Myocyte (in vitro differentiated cells): ENCODE measurements at regions not wholly inside any gene's neighbourhood (a gene's known extent, or its start where the extent isn't known, plus 50 kb on each side); places are given as distances from the start of the nearest gene placed in this dataset.

Experiments
- DNase-seq: peaks from one replicate; pipeline ENCODE4 v3.0.0-alpha.2; 2012; ENCODE audit warnings: low read depth

- DNase-seq, result no peak
These were observed 127.5 kb downstream of the SS18 start for GRCh38 chr18:25962919-25963318.

DNA sequence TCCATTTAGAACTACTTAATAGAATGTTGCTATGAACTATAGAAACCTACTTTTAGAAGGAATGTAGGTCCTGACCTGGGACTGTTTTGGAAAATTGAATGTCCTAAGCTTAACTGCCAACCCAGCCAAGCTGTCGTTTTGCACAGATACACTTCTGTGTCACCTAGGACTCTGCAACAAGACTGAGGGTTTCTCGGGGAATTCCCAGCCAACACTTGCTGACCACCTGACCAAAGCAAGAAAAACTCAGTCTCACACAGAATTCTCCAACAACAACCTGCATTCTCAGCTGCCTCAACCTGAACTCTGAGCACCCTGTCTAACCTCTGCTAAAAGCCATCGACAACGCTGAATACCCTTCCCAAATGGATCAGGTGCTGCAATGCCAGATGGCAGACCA, 128.2 kb downstream of the SS18 start:
- DNase-seq, result no peak

- DNase-seq, result no peak
These were observed 133.4 kb downstream of the SS18 start for GRCh38 chr18:25957017-25957416.

DNA sequence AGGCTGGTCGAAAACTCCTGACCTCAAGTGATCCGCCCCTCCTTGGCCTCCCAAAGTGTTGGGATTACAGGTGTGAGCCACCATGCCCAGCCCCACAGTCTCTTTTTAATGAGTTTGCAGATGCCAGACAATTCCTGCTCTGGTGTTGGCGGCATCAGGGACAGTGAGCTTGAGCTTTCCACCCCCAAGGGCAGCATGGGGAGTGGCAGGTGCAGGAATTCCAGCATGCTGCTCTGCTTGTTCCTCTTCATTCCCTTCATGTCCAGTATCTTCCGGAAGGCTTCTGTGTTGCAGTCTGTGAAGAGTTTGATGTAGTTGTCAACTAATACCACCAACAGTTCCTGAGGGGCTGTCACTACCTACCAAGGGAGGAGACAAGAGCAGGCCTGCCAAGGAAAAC, 137.3 kb downstream of the SS18 start:
- DNase-seq, result no peak

- no peak for DNase-seq
These were observed 140.1 kb downstream of the SS18 start for GRCh38 chr18:25950321-25950720.

- DNase-seq, result no peak
These were observed 143.9 kb downstream of the SS18 start for GRCh38 chr18:25946540-25946939.

DNA sequence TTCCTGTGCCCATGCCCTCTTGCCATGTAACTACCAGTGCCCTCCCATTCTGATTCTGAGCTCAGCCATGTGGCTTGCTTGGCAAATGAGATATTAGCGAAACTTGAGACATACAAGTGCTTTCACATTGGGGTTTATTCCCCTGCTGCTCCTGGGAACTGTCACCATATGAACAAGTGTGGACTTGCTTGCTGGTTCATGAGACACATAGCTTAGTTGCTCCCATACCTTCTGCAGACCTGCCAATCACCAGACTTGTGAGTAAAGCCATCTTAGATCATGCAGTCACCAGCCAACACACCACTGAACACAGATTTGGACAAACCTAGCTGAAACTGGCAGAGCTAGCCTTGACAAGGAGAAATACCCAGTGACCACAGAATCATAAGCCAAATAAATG, 155.1 kb downstream of the SS18 start:
- no peak for DNase-seq

DNA sequence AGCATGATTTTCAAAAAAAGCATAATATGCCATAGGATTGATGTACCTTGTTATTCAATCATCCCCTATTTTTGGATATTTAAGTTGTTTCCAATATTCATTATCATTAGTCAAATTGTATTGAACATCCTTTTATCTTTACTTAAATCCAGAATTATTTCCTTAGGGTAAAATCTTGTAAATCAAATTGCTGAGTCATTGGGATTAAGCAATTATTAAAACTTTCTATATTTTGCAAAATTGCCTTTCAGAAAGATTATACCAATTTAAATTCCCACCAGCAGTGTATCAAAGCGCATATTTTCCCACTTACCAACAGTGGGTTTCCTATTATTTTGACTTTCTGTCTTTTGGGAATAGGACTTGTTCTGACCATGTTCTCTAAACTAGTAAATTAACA, 159.3 kb downstream of the SS18 start:
- DNase-seq, result no peak

DNA sequence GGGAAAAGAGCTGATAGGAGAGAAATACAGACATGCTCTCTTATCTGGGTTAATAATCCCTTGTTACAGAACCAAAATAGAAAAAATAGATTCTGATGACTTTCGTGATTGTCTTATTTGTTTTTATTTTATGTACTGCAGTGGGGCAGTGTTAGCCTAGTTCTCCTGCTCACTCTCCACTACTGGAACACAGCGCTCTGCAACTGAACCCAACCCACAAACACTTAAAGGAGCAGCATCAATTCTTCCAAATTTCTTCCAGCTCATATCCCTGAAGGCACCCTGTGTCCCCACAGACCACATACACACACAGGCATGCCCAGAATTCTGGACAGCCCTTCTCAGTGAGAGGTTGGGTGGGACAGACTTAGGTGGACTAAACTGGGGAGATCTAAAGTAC, 160.6 kb downstream of the SS18 start:
- no peak for DNase-seq

DNA sequence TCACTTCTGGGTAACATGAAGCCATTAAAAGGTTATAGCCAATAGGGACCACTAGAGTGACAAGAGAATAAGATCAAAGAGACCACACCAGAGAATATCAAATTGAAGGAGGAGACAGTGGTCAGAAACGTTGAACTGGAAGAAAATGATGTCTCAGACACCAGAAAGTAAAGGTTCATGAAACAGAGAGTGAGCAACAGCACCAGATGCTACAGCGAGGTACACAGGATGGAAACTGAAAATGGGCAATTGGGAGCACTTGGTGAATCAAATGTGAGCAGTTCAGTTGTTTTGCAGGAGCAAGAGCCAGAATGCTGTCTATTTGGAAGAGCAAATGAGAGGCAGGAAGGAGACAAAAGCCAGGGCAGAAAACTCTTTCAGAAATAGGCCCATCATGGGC, 162.6 kb downstream of the SS18 start:
- no peak for DNase-seq

GRCh38 chr18:25923193-25923592, 167.2 kb downstream of the SS18 start:
- no peak for DNase-seq

DNA sequence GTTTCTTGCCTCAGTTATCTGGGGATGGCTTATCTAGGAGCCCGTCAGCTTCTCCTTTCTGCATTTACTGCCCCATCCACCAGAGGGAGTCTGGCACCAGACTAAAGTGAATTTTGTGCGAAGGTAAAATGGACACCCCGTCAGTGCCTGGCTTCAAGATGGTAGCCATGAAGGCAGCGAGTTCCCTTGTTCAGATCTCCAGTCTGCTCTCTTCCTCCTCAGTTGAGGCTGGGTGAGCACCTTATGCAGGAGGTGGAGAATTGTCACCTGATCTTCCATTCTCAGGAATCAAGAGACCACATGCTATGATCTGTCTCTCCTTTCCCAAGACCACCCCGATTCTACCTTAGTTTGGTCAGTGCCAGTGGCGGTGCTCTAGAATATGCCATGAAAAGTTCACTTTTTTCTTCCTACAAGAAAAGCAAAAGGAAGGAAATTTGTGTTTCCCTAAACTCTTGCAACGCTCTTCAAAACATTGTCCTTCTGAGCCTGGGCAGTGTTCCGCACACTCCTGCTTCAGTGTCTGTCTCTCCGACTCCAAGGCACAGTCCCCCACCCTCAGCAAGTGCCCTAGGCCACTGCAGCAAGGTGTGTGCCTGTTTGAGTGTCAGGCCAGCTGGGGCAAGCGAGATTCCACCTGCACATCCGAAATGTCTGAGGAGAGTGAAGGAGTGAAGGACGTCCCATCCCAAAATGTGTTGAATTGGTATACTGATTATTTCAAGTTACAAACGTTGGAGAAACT, 168.6 kb downstream of the SS18 start:
- peak; percentile 47 for DNase-seq

DNA sequence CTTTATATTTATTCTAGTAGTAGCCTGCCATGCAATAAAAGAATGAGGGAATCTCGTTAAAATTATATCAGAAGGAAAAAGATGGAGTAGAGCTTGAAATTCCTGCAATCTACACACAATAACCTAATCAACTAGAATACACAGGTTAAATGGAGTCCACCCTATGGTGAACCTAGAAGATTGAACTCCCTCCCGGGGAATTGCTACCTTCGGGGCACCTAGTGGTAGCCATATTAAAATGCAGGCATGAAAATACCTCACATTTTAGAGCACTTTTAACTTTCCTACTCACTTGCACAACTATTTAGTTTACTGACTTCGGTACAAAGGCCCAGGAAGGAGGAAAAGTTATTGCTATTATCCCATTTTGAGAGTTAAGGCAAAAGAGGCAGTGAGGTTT, 174.5 kb downstream of the SS18 start:
- no peak for DNase-seq

- peak; percentile 27 for DNase-seq
These were observed 191.4 kb downstream of the SS18 start for GRCh38 chr18:25898965-25899364.

GRCh38 chr18:25896956-25897355, 193.5 kb downstream of the SS18 start:
- DNase-seq, result no peak

DNA sequence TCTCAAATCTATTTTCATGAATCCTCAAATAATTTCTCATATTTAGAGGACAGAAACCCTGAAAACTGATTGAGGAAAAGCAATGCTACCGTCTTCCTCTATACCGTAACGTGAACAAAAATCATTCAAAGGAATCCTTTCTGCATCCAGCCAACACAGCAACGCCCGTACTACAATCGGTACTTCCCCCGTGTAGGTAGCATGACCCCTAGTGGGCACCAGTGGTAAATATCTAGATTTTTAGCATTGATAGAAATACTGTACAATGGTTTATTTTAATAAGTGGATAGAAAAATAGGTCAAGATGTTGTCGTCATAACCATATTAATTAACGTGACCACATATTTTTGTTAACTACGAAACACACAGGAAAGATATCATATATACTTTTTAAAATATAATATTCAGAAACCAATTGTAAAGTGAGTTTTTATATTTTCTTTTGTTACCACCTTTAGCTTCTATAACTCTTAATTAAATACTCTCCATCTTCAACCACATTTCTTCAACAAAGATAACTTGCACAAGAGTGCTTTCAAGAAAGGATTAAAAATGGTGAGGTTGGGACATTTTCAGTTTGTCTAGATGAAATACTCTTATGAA, 194.1 kb downstream of the SS18 start:
- DNase-seq, result peak; percentile 65

GRCh38 chr18:25895518-25895917, 194.9 kb downstream of the SS18 start:
- DNase-seq, result no peak

- no peak for DNase-seq
These were observed 204.1 kb downstream of the SS18 start for GRCh38 chr18:25886283-25886682.

DNA sequence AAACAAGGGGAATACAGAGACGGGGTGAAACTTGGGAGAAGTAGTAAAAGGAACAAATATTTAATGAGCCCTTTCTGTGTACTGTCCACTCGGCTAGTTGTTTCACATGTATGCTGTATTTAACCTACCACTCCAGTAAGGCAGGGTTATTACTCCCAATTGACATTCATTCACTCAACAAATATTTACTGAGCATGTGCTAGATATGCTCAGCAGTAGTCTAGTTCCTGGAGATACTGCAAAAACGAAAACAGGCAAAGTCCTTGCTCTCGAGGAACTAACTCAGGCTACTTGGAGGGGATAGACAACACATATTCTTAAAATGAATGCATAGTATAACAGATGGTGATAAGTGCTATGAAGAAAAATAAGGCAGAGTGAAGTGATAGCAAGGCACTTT, 207.3 kb downstream of the SS18 start:
- DNase-seq, result no peak

DNA sequence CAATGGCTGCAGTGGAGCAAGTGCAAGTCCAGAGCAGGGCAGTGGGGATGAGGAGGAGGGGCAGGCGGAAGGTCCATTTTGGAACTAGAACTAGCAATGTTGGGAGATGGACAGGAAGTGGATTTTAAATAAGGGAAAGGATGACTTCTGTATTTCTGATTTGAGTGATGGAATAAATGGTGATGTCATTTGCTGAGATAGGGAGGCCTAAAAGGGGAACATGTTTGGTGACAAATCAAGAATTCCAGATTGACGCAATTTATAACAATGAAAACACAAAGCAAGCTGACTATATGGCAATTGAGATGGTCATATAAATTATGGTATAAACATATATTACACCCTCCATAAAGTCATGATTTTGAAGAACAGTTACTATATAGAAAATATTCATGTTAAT, 209.3 kb downstream of the SS18 start:
- no peak for DNase-seq

DNA sequence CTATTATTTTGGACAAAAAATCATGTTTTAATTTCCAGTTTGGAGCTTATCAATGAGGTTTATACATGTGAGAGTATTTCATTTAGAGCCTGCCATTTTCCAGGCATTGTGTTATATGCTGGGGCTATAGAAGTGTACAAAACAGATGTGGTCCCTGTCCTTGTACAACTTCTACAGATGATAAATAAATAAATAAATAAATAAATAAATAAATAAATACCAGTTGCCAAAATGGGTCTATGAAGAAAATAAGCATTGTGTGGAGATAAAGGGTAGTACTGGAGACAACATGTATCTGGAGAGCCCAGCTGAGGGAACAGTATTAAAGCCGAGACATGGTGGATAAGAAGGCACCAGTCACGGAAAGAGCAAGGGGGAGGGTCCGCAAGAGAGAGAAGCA, 210.0 kb downstream of the SS18 start:
- DNase-seq, result no peak

DNA sequence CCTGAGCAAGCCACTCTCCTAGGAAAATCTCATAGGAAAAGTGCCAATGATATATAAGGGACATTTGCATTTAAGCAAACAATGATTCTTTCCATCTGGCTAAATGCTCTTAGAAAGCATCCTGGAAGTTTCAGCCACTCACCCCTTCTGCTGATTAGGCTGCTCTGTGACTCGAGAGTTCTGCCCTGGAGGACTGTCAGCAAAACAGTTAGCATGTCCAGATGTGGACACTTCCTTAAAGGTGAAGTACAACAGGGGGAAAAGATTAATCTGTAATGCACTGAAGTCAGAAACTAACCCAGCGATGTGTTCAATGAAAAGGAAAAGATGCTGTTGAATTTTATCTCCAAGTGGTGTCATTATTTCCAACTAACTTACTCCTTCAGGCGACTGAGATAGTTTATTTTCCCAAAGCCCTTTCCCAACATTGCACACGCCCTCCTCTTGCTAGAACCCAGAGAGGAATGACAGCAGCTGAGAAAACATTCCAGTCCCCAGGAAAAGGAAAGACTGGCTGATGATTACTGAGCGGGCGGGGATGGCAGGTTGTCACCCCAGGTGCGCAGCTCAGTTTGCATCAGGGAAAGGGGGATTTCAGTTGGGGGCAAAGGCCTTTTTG, 214.0 kb downstream of the SS18 start:
- DNase-seq, result peak; percentile 52
